ENCODE measurements at regions not wholly inside any gene's neighbourhood (a gene's known extent, or its start where the extent isn't known, plus 50 kb on each side); places are given as distances from the start of the nearest gene placed in this dataset.

- no peak for TF ChIP-seq POLR2A (IDR thresholded peaks at IDR 0.05; ENCODE audit: extremely low read depth, insufficient read length)
- TF ChIP-seq MAX (IDR thresholded peaks at IDR 0.05; ENCODE audit: low read depth, low read length): no peak
- no peak for TF ChIP-seq MYC (IDR thresholded peaks at IDR 0.05; ENCODE audit: low read depth, low read length)
- no peak for TF ChIP-seq CTCF (IDR thresholded peaks at IDR 0.05; ENCODE audit: low read depth, low read length)
- no peak overlapping the region for H3K4me3 ChIP-seq (ENCODE audit: low read depth, low read length)
- peak; percentile 32 for DNase-seq (ENCODE audit: low read depth)
Observed at GRCh38 chr1:2887941-2888855, 86.7 kb upstream of the TTC34 start.

GRCh38 chr1:2890221-2890850, 88.8 kb upstream of the TTC34 start:
- no peak overlapping the region for H3K4me3 ChIP-seq (ENCODE audit: low read depth, low read length)
- TF ChIP-seq MAX (IDR thresholded peaks at IDR 0.05; ENCODE audit: low read depth, low read length) (no peak), MYC (IDR thresholded peaks at IDR 0.05; ENCODE audit: low read depth, low read length) (no peak), POLR2A (IDR thresholded peaks at IDR 0.05; ENCODE audit: extremely low read depth, insufficient read length) (no peak), CTCF (IDR thresholded peaks at IDR 0.05; ENCODE audit: low read depth, low read length) (no peak)
- no peak for DNase-seq (ENCODE audit: low read depth)

GRCh38 chr1:2891923-2892448, 90.5 kb upstream of the TTC34 start:
- no peak for DNase-seq (ENCODE audit: low read depth)
- H3K4me3 ChIP-seq (ENCODE audit: low read depth, low read length): no peak overlapping the region
- TF ChIP-seq POLR2A (IDR thresholded peaks at IDR 0.05; ENCODE audit: extremely low read depth, insufficient read length): no peak
- TF ChIP-seq CTCF (IDR thresholded peaks at IDR 0.05; ENCODE audit: low read depth, low read length): no peak
- no peak for TF ChIP-seq MYC (IDR thresholded peaks at IDR 0.05; ENCODE audit: low read depth, low read length)
- no peak for TF ChIP-seq MAX (IDR thresholded peaks at IDR 0.05; ENCODE audit: low read depth, low read length)

GRCh38 chr1:2893473-2894120, 92.1 kb upstream of the TTC34 start:
- no peak for DNase-seq (ENCODE audit: low read depth)
- TF ChIP-seq MYC (IDR thresholded peaks at IDR 0.05; ENCODE audit: low read depth, low read length) (no peak), MAX (IDR thresholded peaks at IDR 0.05; ENCODE audit: low read depth, low read length) (no peak), CTCF (IDR thresholded peaks at IDR 0.05; ENCODE audit: low read depth, low read length) (no peak), POLR2A (IDR thresholded peaks at IDR 0.05; ENCODE audit: extremely low read depth, insufficient read length) (no peak)

GRCh38 chr1:2894381-2895041, 93.0 kb upstream of the TTC34 start:
- no peak for DNase-seq (ENCODE audit: low read depth)
- H3K4me3 ChIP-seq (ENCODE audit: low read depth, low read length): no peak overlapping the region
- TF ChIP-seq MYC (IDR thresholded peaks at IDR 0.05; ENCODE audit: low read depth, low read length) (no peak), POLR2A (IDR thresholded peaks at IDR 0.05; ENCODE audit: extremely low read depth, insufficient read length) (no peak), CTCF (IDR thresholded peaks at IDR 0.05; ENCODE audit: low read depth, low read length) (no peak), MAX (IDR thresholded peaks at IDR 0.05; ENCODE audit: low read depth, low read length) (no peak)

More at GRCh38 chr1:2893473-2894120, 92.1 kb upstream of the TTC34 start:
- no peak overlapping the region for H3K4me3 ChIP-seq (ENCODE audit: low read depth, low read length)
